NCI-H2227 (cell line): ENCODE measurements at regions not wholly inside any gene's neighbourhood (a gene's known extent, or its start where the extent isn't known, plus 50 kb on each side); places are given as distances from the start of the nearest gene placed in this dataset.

Source experiments
- DNase-seq: peaks from one replicate; lab custom pipeline; 2025; ENCODE audit not compliant: unreplicated experiment; lab: John Stamatoyannopoulos, UW

DNA sequence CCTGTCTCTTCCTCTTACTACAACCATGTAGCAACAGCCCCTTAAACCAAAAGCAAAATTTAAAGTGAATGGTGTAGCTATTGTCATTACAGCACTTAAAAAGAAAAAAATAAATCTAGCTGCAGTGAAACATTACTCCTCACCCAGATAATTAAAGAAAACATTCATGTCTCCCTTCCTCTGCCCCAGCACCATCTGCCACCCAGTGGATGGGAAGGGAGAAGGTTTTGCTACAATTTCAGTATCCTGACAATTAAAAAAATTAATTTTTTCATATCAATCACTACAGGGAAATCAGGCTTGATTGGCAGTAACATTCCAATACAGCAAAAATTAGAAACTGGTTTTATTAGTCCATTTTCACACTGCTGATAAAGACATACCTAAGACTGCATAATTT lies 147.4 kb upstream of the PUM3 start:
- DNase-seq, result no peak

DNA sequence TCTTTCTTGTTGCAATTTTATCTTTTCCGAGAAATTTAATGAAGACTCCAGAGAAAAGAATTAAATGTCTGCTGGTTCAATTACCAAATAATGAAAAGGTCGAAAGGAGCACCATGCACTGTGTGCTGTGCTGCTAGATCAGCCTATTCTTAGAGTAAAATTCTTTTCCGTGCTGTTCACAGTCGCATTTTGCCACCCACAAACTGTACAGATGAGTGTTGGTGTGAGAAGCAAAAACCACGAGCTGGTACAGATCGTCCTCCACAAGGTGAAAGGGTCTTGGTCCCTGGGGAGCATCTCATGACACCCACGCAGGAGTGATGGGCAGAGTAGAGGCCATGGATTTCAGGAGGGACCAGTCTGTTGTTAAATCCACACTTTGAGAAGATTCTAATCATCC lies 143.8 kb upstream of the PUM3 start:
- no peak for DNase-seq

DNA sequence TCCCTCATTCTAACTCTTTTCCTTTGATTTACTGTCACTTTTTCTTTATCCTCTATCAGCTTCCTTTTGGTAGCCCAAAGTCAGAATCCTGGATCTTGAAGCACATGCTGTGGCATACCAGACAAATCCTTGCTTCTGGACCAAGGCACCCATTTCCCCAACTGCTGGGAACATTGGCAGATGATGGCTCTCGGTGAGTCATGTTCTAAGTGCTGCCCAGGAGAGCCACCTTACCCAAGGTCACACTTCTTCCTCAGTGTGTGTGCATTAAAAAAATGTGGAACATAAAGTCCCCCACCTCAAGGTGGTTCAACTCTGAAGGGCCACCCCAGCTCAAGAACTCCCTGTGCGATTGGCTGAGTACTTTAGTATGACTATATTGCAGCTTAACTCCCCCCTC lies 141.4 kb upstream of the PUM3 start:
- DNase-seq, result no peak

DNA sequence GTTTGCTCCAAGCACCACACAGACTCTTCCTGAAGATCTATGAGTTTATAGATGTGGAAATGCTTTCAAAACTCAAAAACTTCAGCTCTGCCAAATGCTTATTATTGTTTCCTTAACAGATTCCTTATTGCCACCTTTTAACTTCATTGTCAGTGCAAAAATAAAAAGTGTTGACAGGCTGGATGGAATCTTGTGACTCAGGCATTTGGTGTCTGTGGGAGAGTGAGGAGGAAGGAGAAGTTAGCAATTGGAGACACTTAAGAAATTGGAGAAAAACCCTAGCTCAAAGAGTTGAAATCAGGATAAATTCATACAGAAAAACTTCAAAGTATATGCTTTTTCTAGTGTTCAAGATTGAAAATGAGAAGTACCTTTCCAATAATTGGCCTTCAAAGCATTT lies 140.6 kb upstream of the PUM3 start:
- no peak for DNase-seq

DNA sequence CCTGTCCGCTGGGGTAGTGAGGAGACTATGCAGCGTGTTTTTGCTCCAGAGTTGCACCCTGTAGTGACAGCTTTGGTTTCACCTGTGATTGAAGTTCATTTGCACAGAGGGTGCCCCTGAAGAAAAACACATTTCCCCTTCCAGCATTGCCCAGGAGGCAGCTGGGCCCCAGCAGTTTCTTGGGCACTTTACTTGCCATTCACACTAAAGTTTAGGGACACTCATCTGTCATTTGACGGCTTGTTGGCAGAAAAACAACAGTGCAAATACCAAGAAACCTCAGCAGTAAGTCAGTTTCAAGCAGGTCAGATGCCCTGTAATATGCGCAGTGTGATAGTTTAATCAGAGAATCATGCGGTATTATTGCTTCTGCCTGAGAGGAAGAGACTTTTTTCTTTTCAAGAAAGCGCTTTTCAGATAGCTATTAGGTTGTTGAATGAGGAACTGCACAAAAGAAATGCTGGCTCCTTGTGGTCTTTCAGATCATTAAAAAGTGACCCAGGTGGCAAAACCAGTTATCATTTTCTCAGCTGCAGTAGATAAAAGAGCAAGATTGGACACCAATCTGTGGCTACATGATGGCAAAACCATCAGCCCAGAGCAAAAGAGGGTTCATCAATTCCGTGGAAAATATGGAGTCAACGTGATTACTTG lies 136.2 kb upstream of the PUM3 start:
- peak; percentile 49 for DNase-seq

DNA sequence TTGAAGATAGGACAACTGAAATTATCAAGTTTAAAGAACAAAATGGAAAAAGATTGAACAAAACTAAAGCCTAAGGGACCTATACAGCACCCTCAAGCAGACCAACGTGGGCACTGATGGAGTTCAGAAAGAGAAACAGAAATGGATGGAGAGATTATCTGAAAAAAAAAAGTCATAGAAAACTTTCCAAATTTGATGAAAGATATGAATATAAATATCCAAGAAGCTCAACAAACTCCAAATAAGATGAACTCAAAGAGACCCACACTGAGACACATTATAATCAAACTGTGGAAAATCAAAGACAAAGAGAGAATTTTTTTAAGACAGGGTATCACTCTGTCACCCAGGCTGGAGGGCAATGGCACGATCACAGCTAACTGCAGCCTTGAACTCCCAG lies 128.6 kb upstream of the PUM3 start:
- DNase-seq, result no peak

DNA sequence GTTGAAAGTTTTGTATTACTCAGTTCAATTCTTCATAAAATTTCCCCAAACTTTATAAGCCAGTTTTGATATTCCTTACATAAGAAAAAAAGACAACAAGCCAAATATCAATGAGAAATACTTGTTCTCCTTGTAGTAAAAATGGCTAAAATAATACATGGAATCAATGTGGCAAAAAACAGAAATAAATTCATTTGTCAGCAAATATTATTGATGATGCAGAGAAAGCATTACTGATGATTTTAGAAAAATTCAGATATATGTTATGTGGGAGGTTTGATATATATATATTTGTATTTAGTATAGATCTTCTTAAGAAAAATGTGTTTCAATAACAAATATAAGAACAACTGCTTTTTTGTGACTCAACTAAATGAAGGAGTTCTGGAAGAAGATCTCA lies 127.0 kb upstream of the PUM3 start:
- no peak for DNase-seq

DNA sequence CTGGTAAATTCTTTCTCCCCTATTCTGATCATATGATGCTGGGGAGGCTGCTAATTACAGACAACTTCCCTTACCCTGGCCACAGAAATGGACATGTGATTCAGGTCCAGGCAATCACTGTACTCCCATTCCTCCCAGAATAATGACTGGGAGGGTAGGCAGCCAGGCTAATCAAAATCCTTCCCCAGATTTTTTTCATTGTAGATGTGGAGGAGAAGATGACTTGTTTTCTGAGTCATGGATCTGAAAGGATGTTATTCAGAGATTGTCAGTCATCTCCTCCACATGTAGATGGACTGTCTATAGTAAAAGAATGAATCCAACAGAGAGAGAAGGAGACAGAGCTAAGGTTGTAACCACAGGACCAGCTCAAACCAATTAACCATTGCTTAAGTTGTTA lies 123.9 kb upstream of the PUM3 start:
- no peak for DNase-seq

DNA sequence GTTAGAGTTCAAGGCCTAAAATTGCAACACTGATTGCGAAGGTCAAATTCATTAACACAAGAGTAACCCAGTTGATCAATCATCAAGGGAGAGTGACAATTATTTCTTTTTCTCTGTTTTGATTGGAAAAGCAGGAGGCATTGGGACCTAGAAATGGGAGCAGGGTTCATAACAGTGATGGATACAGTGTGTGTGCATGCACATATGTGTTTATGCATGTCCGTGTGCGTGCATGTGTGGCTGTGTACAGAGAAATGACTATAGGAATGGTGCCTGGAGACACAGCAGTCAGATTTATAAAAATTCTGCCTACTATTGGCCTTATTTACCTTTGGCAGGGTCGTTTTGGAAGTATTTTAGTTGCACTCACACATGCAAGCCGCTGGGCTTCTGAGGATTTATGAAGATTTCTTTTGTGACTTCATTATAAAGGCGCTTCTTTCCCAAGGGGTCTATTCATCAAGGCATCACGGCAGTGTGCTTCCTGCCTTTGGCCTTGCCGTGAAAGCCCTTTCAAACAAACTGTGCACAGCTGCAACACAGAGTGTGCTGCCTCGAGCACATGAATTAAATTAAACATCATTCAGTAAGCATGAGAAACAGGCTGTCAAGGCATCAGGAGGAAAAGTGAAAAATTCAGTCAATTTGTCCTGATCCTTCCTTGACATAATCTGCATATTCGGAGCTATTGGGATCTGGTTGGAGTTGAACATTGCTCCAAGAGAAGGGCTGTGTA lies 122.8 kb upstream of the PUM3 start:
- no peak for DNase-seq

DNA sequence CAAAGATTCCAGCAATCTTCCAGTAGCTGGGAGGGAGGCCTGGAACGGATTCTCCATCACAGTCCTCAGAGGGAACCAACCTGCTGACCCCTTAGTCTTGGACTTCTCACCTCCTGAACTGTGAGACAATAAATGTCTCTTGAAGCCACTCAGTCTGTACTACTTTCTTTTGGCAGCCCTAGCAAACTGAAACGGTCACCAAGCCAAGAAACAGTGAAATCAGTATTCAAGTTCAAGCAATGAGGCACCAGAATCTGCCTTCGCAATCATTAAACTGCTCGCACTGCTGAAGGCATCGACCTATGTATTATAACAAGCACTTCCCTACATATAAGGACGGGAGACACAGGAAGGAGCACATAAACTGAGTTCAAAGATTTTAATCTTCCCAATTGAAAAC lies 120.6 kb upstream of the PUM3 start:
- no peak for DNase-seq

DNA sequence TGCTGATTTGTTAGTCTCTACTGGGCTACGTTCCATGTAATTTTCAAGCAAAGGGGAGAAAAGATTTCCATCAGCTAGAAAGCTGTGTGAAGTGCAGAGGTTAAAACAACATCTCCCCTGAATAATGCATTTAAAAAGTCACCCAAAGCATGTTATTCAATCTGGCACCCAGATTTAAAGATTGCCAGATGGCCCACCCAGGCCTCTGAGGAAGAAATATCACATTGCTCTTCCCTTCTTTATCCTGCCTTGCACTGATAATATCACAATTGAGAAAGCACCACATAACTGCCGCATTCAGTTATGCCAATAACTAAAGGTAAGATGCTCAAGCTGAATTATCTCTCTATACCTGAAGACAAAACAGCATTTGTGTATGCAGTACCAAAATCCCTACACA lies 119.4 kb upstream of the PUM3 start:
- DNase-seq, result no peak

DNA sequence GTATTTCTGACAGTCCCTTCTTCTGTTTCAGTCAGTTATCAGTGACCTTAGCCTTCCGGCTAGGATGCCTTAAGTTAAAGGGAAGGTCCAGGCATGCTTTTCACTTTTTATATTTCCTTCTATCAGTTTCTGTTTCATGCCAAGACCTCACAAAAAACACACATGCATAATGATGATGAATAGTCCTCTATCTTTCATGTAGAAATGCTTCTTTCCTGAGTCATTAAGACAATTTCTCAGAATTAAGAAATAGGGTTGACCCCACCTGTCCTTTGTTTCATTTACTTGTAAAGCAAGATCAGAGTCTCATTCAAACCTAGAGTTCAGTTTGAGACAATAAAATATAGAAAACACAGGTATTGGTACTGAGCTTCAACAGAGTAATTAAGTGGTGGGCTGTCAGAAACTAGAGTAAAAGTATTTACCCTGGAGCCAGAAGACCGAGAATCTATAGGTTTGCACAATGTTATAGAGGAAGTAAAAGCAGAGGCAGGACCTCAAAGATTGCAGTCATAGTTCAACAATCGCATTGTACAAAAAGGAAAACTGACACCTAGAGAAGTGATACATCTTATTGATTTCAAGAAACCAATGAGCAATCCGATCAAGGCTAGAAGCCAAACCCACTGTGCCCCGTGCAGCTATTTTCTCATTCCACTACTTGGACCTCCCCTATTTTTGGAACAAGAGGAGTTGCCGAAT lies 118.7 kb upstream of the PUM3 start:
- DNase-seq, result no peak

DNA sequence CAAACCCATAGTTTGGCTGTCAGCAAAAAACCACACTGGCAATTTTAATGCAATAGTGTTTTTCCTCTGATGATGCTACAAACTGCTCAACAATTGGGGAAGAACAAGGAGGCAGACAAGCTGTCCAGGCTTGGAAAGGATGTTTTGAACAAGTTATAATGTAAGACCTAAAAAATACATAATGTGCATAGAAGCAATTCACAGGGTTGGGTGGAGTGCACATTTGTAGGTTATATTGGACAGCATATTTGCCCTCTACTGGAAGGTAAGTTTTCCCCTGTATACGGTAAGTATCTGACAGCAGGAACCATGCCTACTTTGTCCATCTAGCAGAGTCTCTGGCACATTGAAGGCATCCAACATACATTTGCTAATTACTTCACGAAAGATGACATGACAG lies 114.3 kb upstream of the PUM3 start:
- DNase-seq, result no peak

DNA sequence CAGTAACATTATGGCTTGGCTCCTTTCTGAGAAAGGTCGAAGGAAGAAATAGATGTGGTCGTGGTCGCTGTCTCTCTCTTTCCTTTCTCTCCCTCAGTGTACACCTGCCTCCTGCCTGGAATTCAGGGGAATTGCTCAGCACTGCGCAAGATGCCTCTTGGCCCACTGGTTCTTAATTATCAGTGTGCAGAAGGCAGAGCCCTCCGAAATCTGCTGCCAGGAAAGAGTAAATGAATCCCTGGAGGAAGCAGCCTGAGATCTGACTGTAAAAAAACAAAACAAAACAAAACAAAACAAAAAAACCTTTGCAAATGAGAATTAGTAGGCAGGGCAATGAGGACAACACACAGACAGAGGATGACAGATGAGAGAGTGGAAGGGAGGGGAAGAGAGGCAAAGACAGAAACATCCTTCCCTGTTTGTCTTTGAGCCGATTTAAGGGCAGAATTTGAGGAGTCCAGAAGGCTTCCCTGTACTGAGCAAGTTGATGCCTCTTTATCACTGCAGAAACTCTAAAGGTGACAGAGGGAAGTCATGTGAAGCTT lies 113.8 kb upstream of the PUM3 start:
- peak; percentile 19 for DNase-seq

DNA sequence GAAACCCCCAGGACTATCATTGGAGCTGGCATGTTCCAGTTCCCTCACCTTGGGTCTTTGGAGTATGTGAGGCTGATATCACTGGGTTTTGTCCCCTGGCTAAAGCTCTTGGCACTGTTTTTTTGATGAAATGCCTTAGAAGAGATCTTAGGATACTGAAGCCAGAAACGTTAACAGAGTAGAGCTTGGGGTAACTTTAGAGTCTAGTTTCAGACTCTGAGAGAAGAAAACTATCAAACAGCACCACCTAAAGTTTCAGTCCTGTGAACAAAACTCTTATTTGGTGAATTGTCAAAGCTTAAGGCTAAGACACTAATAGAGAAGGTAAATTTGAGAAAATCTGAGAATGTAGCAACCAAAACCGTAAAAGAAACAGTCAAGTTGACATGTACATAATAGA lies 111.7 kb upstream of the PUM3 start:
- no peak for DNase-seq

DNA sequence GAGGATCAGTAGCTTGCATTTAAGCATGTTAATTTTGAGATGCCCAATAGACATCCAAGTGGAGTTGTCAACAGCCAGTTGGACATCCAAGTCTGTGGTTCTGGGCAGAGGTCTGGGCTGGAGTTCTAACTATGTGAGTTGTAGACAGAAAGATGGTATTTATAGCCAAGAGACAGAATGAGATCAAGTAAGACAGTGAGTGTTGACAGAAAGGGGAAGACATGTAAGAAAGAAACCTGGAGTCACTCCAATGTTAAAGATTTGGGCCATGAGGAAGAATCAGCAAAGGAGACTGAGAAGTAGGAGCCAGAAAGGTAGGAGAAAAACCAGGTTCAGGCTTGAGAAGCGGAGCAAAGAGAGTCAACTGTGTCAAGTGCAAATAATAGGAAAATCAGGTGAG lies 95.5 kb upstream of the PUM3 start:
- DNase-seq, result no peak

DNA sequence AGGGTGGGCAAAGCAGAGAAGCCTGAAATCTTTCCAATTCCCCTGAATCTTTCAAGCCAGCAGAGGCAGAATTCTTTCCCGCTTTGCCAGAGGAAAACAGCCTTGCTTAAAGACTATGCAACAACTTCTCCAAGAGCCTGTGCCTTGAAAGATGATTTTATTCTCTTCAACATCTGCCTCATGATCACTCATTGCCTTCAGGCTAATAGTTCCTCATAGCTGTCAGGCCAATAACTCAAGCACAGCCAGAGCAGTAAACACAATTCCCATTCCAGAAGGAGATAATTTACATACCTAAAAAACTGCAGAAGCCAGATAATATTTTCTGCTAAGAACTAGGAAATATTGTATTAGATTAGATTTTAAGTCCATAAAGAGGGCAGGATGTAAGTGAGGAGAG lies 92.3 kb upstream of the PUM3 start:
- DNase-seq, result no peak

DNA sequence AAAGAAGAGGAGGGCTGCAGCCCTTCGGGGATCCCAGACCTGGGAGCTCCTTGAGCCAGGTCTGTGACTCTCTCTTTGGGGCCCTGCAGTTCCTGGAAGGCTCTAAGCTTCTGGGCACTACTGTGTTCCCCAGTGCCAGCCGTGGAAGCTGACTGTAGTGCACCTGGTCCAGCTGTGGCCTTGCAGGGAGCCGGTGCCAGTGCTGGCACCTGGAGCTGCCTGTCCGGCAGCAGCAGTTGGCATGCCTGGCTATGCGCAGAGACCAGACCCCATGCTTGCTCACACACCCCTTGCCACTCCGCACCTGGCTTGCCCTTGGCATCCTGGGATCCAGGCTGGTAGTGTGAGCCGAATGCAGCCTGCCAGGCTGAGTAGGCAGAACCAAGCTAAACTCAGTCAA lies 91.0 kb upstream of the PUM3 start:
- DNase-seq, result no peak

DNA sequence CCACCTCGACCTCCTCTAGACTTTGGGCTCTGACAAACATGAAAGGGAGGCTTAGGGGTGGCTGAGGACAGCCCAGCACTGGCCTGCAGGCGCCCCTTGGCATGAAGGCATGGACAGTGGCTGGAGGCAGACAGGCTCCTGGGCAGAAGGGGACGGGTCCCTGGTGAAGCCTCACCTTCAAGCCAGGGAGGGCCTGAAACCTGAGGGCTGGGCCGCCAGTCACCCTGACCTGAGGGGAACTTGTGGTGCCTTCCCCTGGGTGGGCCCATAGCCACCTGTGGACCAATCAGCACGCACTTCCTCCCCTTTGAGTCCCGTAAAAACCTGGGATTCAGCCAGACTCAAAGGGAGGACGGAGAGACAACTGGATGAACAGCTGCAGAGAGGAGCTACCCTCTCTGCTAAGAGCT lies 90.4 kb upstream of the PUM3 start:
- no peak for DNase-seq

DNA sequence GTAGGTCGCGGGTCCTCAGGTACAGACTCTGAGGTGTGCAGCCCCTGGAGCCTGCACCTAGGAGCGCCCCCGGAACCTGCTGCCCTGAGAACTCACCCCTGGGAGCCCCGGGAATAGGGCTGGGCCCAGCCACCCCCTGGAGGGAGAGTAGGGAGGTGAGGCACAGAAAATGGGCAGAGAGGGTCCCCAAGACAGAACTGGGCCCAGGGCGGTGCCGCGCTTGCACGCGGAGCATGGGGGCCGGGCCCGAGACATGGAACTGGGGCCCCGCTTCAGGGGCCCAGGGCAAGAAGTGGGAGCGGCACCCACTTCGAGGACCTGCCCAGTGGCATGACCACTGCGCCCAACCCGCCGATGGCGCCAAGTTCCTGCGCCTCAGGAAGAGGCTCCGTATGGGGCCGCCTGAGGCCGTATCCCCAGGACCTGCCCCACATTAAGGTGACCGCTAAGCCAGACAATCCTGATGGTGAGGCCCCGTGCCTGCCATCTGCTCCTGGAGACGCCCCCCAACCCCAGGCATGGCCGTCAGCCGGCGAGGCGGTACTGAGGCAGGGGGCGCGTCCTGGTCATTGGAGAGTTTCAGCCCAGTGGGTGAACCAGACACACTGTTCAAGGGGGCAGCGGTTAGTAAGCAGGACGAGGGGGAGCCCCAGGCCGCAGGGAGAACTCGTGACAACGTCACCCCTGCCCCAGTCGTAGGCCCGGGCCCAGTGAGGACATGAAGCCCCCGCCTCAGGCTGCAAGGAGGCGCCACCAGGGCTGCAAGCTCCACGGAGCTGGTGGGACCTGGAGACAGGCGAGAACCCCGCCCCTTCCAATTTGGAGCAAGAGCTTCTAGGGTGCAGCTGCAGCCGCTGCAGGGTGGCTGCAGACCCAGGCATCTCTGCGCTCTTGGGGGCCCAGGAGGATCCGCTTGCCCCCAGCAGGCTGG lies 89.5 kb upstream of the PUM3 start:
- DNase-seq, result no peak

DNA sequence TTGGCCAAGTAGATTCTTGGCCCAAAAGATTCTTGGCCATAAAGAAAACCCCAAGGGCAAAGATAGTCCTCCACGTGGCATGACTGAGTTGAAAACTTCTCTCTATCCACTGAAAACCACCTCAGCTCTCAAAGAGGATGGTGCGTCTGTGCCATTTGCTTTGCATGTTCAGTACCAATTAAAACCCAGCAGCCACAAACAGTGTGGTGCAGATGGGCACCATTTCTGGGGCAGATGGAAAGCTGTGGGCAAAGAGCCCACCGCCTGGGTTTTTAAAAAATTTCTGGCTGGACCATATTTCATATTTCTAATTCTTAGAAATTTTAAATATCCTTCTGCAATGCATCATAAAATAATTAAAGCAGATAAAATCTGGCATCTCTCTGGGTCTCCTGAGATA lies 84.5 kb upstream of the PUM3 start:
- DNase-seq, result no peak
